ENCODE measurements at regions not wholly inside any gene's neighbourhood (a gene's known extent, or its start where the extent isn't known, plus 50 kb on each side); places are given as distances from the start of the nearest gene placed in this dataset.

- no peak for DNase-seq
These were observed 136.3 kb upstream of the SMAD1 start for GRCh38 chr4:145345401-145345800.

GRCh38 chr4:145341381-145341780, 140.3 kb upstream of the SMAD1 start:
- no peak for DNase-seq

- no peak for DNase-seq
These were observed 141.5 kb upstream of the SMAD1 start for GRCh38 chr4:145340071-145340675.

GRCh38 chr4:145339075-145339725, 142.5 kb upstream of the SMAD1 start:
- no peak for DNase-seq

DNA sequence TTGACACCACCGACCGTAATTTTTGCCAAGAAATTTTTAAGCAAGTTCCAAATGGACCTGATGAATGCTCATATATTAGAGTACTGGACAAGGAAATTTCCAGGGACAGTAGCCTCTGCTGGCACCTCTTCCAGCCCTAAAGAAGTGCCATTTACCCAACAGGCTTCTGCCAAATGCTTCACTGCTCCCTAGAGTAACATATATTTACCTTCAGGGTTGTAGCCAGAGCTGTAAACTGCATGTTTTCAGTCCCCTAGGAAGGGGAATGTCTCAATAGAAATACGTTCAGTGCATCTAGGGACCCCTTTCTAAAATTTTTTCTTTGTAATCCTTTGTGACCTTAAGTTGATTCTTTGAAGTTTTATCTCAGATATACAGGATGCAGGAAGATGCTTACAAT, 143.1 kb upstream of the SMAD1 start:
- DNase-seq, result no peak

GRCh38 chr4:145337391-145337790, 144.3 kb upstream of the SMAD1 start:
- no peak for DNase-seq

- DNase-seq, result no peak
These were observed 147.9 kb upstream of the SMAD1 start for GRCh38 chr4:145333786-145334185.

- DNase-seq, result no peak
These were observed 146.1 kb upstream of the OTUD4 start for GRCh38 chr4:145326491-145326890.

GRCh38 chr4:145324161-145324560, 143.8 kb upstream of the OTUD4 start:
- DNase-seq, result no peak

DNA sequence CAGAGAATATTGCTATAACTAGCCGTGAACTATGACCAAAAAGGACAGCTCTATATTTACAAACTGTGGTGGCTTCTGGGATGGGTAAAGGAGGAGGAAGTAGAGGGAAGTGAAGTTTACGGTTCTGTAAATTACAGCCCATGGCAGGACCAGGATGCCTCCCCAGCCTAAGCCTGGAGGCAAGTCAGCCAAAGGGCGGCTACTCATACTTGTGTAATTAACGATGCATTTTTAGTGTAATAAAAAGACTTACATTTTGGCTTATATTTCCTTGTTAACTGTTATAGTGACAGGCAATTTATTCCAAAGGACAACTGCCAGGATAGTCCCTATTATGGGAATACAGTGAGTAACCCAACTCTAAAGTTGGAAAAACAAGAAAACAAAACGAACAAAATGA, 139.9 kb upstream of the OTUD4 start:
- no peak for DNase-seq

DNA sequence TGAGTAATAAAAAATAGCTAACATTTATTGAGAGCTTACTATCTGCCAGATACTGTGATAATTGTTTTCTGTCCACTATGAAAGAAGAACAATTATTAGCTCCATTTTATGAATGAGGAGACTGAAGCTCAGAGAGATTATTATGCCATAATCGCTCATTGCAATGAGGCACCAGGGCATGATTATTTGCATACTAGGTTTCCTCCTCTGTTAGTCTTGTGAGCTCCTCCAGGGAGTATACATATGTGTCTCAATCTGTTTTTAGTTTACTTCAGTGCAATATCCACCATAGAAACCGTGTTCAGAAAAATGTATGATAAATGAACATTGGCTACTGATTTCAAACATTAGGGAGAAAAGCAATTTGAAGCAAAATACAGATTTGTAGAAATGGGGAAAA, 139.4 kb upstream of the OTUD4 start:
- DNase-seq, result no peak

GRCh38 chr4:145316897-145317574, 136.6 kb upstream of the OTUD4 start:
- DNase-seq, result no peak

DNA sequence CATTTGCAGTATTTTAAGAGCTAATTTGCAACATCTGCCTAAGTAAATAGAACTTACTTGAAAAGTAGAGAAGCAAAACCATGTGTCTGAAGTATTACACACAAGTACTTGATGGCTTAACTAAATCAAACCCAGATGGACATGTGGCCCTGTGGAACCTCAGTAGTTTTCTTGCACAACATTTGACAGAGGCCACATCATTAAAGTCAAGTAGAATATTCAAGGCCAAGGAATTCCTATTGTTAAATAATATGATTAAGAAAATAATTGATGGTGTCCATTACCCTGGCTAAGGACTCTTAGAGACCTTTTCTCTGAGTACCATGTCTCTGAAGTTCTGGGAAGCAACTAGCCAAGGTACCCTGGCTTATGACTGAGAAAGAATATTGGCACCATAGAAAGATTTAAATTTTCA, 135.4 kb upstream of the OTUD4 start:
- DNase-seq, result no peak

- no peak for DNase-seq
These were observed 128.2 kb upstream of the OTUD4 start for GRCh38 chr4:145308598-145308997.

GRCh38 chr4:145307763-145308430, 127.5 kb upstream of the OTUD4 start:
- no peak for DNase-seq

GRCh38 chr4:145307120-145307519, 126.7 kb upstream of the OTUD4 start:
- no peak for DNase-seq

DNA sequence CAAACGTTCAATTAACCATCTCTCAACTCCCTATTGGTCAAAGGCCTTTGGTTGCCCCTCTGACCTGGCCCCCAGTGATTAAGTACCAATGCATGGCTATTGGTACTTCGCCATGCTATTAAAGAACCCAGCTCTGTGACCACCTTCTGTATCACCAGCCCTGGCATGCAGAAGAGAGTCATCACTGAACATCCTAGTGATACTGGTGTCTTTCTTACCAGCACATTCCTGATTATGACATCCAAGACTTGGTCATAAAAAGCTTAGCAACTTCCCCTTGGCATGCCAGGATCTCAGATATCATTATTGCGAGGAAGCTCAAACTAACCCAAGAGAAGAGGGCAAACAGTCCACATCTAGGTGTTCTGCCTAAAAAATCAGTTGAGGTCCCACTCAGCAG, 122.3 kb upstream of the OTUD4 start:
- DNase-seq, result no peak

GRCh38 chr4:145301386-145302080, 121.1 kb upstream of the OTUD4 start:
- DNase-seq, result no peak

DNA sequence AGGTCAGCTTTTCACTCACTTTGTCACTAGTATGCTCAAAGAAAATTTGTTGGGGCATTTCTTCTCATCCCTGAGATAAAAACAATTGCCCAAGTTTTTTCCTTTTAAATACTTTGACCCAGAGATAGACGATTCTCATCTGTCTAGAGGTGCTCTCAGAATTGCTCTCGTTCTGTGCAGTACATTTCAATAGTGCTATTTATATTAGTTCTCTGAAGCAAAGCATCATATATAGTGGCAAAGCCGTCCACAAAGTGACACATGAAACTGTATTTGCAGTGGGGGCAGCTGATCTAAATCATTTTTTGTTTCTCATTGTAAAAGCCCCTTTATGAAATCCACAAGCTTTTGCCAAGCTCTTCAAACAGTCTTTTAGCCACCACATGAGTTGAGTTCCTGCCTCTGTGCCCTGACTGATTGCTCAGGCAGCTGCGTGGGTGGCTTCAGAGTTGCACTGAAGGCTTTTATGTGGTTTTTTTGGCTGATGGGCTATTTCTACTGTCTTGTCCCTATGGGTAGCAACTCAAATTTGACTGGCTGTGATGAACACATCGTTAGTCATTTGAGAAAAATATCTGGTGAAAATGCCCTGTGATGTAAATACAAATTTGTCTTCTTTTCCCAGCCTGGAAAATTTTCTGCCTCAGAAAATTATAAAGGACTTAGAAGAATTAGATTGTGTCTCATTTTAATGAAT, 119.1 kb upstream of the OTUD4 start:
- DNase-seq, result no peak

- DNase-seq, result no peak
These were observed 118.5 kb upstream of the OTUD4 start for GRCh38 chr4:145298885-145299284.

DNA sequence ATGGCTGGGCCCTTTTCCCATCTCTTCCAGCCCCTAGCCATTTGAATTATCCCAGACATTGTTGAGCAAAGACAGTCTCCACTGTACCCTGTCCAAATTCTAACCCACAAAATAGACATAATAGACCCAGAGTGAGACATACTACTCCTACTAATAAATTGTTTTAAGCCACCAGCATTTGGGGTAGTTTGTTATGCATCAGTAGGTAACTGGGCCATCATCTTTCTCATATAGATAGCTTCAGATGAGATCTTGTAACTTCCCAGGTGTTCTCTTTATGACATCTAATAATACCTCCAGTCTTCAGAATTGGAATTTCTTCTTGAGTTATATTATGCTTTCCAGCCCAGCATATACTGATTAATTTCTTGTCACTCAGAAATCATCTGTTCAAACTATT, 117.2 kb upstream of the OTUD4 start:
- DNase-seq, result no peak

DNA sequence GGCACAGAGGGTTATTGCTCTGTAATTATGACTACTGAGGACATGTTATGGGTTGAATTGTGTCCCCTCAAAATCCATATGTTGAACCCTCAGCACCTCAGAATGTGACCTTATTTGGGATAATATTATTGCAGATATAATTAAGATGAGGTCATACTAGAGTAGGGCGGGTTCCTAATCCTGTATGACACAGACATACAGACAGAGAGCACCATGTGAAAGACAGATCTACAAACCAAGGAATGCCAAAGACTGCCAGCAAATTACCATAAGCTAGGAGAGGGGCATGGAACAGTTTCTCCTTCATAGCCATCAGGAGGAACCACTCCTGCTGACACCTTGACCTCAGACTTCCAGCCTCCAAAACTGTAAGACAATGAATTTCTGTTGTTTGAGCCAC, 115.2 kb upstream of the OTUD4 start:
- no peak for DNase-seq

DNA sequence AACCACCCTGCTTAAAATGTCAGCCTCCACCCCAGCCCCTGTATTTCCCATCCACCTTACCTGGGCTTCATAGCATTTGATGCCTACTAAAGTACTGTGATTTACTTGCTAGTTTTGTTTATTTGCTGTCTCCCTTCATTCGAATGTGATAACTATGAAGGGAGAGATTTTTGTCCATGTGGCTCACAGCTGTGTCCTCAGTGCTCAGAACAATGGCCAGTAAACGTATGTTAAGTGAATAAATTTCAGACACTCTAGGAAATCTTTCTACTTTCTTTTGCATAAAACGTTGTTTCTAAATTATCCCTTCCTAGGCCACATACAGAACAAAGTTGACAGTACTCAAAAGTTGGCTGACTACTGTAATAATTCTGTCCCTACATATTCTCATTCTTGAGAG, 114.7 kb upstream of the OTUD4 start:
- no peak for DNase-seq
